Endodermal cell (in vitro differentiated cells): ENCODE measurements at regions not wholly inside any gene's neighbourhood (a gene's known extent, or its start where the extent isn't known, plus 50 kb on each side); places are given as distances from the start of the nearest gene placed in this dataset.
A peak's percentile ranks its signal among the peaks of the same experiment; 100 is the strongest.

Experiments
- DNase-seq: peaks from one replicate; pipeline ENCODE4 v3.0.0-alpha.2; 2017
- H3K27ac ChIP-seq: 2 replicates; pipeline ENCODE4 v1.5.1; 2013; ENCODE audit warnings: mild to moderate bottlenecking, low read depth, low read length, moderate library complexity
- H3K27me3 ChIP-seq: 2 replicates; pipeline ENCODE4 v1.6.1; 2013; ENCODE audit warnings: mild to moderate bottlenecking, low read length, moderate library complexity; ENCODE audit not compliant: insufficient read depth, control insufficient read depth, poor library complexity, severe bottlenecking
- H3K36me3 ChIP-seq: 2 replicates; pipeline ENCODE4 v1.7.0; 2013; ENCODE audit warnings: mild to moderate bottlenecking, low read length, moderate library complexity; ENCODE audit not compliant: control insufficient read depth, insufficient read depth
- H3K4me1 ChIP-seq: one replicate; pipeline ENCODE4 v1.7.0; 2013; ENCODE audit warnings: low read length; ENCODE audit not compliant: control insufficient read depth, insufficient read depth
- H3K4me3 ChIP-seq: 2 replicates; pipeline ENCODE4 v1.5.1; 2013; ENCODE audit warnings: mild to moderate bottlenecking, low read length, moderate library complexity
- H3K9ac ChIP-seq: 2 replicates; pipeline ENCODE4 v1.6.1; 2013; ENCODE audit warnings: mild to moderate bottlenecking, low read length, moderate library complexity; ENCODE audit not compliant: poor library complexity, severe bottlenecking; ENCODE audit errors: extremely low read depth
- H3K9me3 ChIP-seq: 2 replicates; pipeline ENCODE4 v1.6.1; 2013; ENCODE audit warnings: mild to moderate bottlenecking, low read length, moderate library complexity; ENCODE audit not compliant: control insufficient read depth
- H3K27ac Mint-ChIP-seq: 2 replicates; pipeline ENCODE4 v1.8.0; 2020; ENCODE audit warnings: mixed read lengths
- H3K27me3 Mint-ChIP-seq: 2 replicates; pipeline ENCODE4 v1.8.0; 2021; ENCODE audit warnings: mild to moderate bottlenecking, mixed read lengths; ENCODE audit not compliant: insufficient read depth
- H3K36me3 Mint-ChIP-seq: 2 replicates; pipeline ENCODE4 v1.8.0; 2020; ENCODE audit warnings: low read depth, mixed read lengths
- H3K4me1 Mint-ChIP-seq: 2 replicates; pipeline ENCODE4 v1.8.0; 2020; ENCODE audit warnings: mixed read lengths
- H3K4me3 Mint-ChIP-seq: 2 replicates; pipeline ENCODE4 v1.8.0; 2020; ENCODE audit warnings: mild to moderate bottlenecking, moderate library complexity, mixed read lengths
- H3K9me3 Mint-ChIP-seq: 2 replicates; pipeline ENCODE4 v1.8.0; 2020; ENCODE audit warnings: mild to moderate bottlenecking, mixed read lengths
- WGBS, 2 experiments: methylation state at CpG; one replicate each; pipeline versions ENCODE4 v1.1.5 to v1.1.7; 2013; ENCODE audit warnings: missing lambda C conversion rate in 2 of 2, mixed read lengths in 1 of 2; ENCODE audit not compliant: insufficient coverage in 1 of 2, insufficient read length in 1 of 2; 5-methylcytosine and 5-hydroxymethylcytosine counted together
- TF ChIP-seq, protein P1 (sequence below): fragments of 200-600 bp; sonication (generic); conservative IDR thresholded peaks from 2 replicates; pipeline ENCODE4 v1.5.0; 2021; ENCODE audit warnings: antibody characterized with exemption, mild to moderate bottlenecking

DNA sequence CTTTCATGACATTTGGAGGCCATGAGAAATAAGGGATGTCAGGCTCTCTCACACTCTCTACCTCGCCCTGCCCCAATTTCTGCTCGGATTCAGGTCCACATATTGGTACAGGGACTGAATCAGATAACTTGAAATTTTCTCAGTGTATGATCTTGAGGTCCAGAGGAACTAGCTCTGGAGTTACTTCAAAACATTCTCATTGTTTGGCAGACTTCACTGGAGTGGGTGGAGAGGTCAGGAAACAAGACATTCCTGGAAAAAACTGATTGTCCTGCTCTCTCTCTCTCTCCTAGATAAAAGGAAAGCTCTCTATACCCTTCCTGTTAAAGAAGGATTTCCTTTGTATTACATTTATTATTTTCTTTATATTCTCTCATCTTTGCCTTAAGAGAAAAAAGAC, 428.1 kb upstream of the DACH1 start:
- Histone ChIP-seq H3K27ac (no peak overlapping the region), H3K4me3 (no peak overlapping the region), H3K4me1 (no peaks in the 10 kb centered on the region), H3K36me3 (no peaks in the 10 kb centered on the region), H3K9me3 (no peaks in the 10 kb centered on the region), H3K27me3 (no peaks in the 10 kb centered on the region), H3K9ac (no peak overlapping the region)
- TF ChIP-seq, protein P1, sequence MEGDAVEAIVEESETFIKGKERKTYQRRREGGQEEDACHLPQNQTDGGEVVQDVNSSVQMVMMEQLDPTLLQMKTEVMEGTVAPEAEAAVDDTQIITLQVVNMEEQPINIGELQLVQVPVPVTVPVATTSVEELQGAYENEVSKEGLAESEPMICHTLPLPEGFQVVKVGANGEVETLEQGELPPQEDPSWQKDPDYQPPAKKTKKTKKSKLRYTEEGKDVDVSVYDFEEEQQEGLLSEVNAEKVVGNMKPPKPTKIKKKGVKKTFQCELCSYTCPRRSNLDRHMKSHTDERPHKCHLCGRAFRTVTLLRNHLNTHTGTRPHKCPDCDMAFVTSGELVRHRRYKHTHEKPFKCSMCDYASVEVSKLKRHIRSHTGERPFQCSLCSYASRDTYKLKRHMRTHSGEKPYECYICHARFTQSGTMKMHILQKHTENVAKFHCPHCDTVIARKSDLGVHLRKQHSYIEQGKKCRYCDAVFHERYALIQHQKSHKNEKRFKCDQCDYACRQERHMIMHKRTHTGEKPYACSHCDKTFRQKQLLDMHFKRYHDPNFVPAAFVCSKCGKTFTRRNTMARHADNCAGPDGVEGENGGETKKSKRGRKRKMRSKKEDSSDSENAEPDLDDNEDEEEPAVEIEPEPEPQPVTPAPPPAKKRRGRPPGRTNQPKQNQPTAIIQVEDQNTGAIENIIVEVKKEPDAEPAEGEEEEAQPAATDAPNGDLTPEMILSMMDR: no peak
- WGBS, 2 experiments: 60 to 90% methylated on average over 1 to 2 of the region's 2 CpGs
- no peak overlapping the region for H3K27ac Mint-ChIP-seq
- H3K9me3 Mint-ChIP-seq: no peaks in the 10 kb centered on the region
- H3K36me3 Mint-ChIP-seq: no peaks in the 10 kb centered on the region
- DNase-seq: no peak
- H3K4me1 Mint-ChIP-seq: no peaks in the 10 kb centered on the region
- no peaks in the 10 kb centered on the region for H3K27me3 Mint-ChIP-seq
- no peak overlapping the region for H3K4me3 Mint-ChIP-seq

DNA sequence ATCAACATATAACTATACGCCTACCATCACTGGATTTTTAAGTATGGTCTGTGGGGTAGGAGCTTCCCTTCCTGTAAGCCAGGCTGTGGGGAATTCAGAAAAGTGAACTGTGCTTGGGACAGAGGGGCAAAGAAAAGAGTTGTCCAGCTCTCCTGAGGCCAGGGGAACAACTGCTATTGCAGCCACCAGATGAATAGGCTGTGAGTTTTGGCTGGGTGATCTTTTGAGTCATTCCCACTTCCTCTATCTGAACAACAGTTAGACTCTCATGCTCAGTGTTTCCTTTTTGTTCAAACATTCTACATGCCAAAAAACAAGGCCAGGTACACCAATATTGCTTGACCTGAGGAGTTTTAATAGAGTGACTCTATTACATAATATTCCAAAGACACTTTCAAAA, 426.2 kb upstream of the DACH1 start:
- TF ChIP-seq, protein P1: no peak
- no peaks in the 10 kb centered on the region for H3K9me3 ChIP-seq
- Mint-ChIP-seq H3K27ac (no peak overlapping the region), H3K4me1 (no peaks in the 10 kb centered on the region), H3K4me3 (no peak overlapping the region), H3K27me3 (no peaks in the 10 kb centered on the region), H3K9me3 (peaks cover 4% of the 10 kb centered on the region), H3K36me3 (peaks cover 2% of the 10 kb centered on the region)
- no peak overlapping the region for H3K9ac ChIP-seq
- no peak overlapping the region for H3K27ac ChIP-seq
- no peaks in the 10 kb centered on the region for H3K27me3 ChIP-seq
- H3K4me3 ChIP-seq: no peak overlapping the region
- no peaks in the 10 kb centered on the region for H3K36me3 ChIP-seq
- no peaks in the 10 kb centered on the region for H3K4me1 ChIP-seq
- DNase-seq: no peak
- WGBS, 2 experiments: 88% methylated on average over 1 of the region's 1 CpG; no CpG with 5 or more reads in 1 of the 2 experiments

DNA sequence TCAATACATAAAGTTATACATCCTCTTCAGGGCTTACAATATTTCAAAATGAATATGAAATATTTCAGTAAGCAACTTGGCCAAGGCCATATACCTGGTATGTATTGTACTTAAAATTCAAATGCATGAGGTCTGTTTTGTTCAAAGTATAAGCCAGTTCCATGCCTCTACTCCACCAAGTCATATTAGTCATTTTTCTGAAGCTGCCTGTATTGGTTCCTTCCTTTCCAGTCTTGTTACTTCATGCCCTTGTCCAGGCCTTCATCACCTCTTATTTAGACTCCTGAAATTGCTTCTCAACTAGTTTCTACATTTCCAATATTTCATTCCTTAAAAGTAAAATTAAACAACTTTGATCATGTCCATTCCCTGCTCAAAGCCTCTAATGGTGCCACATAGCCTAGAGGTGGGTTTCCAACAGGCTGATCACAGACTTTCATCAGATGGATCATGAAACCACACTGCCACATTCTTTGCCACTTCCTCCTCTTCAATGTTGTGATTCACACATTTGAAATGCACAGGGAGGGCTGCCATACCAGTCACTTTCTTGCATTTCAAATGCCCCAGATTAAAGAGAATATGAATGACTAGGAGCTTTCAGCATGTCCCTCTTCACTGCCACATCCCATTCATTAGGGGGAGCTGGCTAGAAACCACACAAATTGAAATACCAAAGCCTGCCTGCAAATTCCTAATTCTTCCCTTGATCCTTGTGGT, 424.1 kb upstream of the DACH1 start:
- TF ChIP-seq, protein P1: no peak
- H3K9me3 ChIP-seq: no peaks in the 10 kb centered on the region
- no peak overlapping the region for H3K27ac ChIP-seq
- no peak overlapping the region for H3K27ac Mint-ChIP-seq
- no peak overlapping the region for H3K9ac ChIP-seq
- peaks cover 4% of the 10 kb centered on the region for H3K9me3 Mint-ChIP-seq
- no peaks in the 10 kb centered on the region for H3K27me3 ChIP-seq
- no peak overlapping the region for H3K4me3 Mint-ChIP-seq
- no peaks in the 10 kb centered on the region for H3K4me1 Mint-ChIP-seq
- no peaks in the 10 kb centered on the region for H3K4me1 ChIP-seq
- no peaks in the 10 kb centered on the region for H3K36me3 ChIP-seq
- H3K4me3 ChIP-seq: no peak overlapping the region
- peaks cover 2% of the 10 kb centered on the region for H3K36me3 Mint-ChIP-seq
- H3K27me3 Mint-ChIP-seq: no peaks in the 10 kb centered on the region
- peak; percentile 56 for DNase-seq
